Central memory CD8-positive, alpha-beta T cell (primary cell): ENCODE measurements at regions not wholly inside any gene's neighbourhood (a gene's known extent, or its start where the extent isn't known, plus 50 kb on each side); places are given as distances from the start of the nearest gene placed in this dataset.
A peak's percentile ranks its signal among the peaks of the same experiment; 100 is the strongest.

Experiments
- ATAC-seq: fragments of 150-1000 bp; cut with Tn5 transposase; replicated peaks from 2 replicates; pipeline ENCODE4 v1.10.0; 2022; ENCODE audit warnings: mild to moderate bottlenecking, moderate FRiP score, moderate number of reproducible peaks; ENCODE audit not compliant: poor library complexity, severe bottlenecking; ENCODE audit errors: extremely low read depth
- DNase-seq, 2 donors: peaks; one replicate each; pipeline ENCODE4 v3.0.0; 2021; ENCODE audit warnings: low spot score in 2 of 2
- H3K27ac Mint-ChIP-seq: one replicate; pipeline ENCODE4 v1.8.0; 2022; ENCODE audit warnings: low read depth, mild to moderate bottlenecking, moderate library complexity, mixed read lengths
- H3K27me3 Mint-ChIP-seq: one replicate; pipeline ENCODE4 v1.8.0; 2022; ENCODE audit warnings: mixed read lengths
- H3K36me3 Mint-ChIP-seq: one replicate; pipeline ENCODE4 v1.8.0; 2022; ENCODE audit warnings: mild to moderate bottlenecking, moderate library complexity, mixed read lengths; ENCODE audit not compliant: insufficient read depth
- H3K4me1 Mint-ChIP-seq: one replicate; pipeline ENCODE4 v1.8.0; 2022; ENCODE audit warnings: mixed read lengths
- H3K4me3 Mint-ChIP-seq: one replicate; pipeline ENCODE4 v1.8.0; 2022; ENCODE audit warnings: mild to moderate bottlenecking, moderate library complexity, mixed read lengths
- H3K9me3 Mint-ChIP-seq: one replicate; pipeline ENCODE4 v1.8.0; 2022; ENCODE audit warnings: mixed read lengths

GRCh38 chr21:17433730-17434129 lies 79.1 kb upstream of the CXADR start:
- no peak for DNase-seq
- H3K27ac Mint-ChIP-seq = no peak overlapping the region
- H3K36me3 Mint-ChIP-seq = no peaks in the 10 kb centered on the region
- no peak overlapping the region for H3K4me3 Mint-ChIP-seq
- no peak for ATAC-seq
- H3K27me3 Mint-ChIP-seq = peaks cover 4% of the 10 kb centered on the region
- no peaks in the 10 kb centered on the region for H3K9me3 Mint-ChIP-seq
- H3K4me1 Mint-ChIP-seq = no peaks in the 10 kb centered on the region

DNA sequence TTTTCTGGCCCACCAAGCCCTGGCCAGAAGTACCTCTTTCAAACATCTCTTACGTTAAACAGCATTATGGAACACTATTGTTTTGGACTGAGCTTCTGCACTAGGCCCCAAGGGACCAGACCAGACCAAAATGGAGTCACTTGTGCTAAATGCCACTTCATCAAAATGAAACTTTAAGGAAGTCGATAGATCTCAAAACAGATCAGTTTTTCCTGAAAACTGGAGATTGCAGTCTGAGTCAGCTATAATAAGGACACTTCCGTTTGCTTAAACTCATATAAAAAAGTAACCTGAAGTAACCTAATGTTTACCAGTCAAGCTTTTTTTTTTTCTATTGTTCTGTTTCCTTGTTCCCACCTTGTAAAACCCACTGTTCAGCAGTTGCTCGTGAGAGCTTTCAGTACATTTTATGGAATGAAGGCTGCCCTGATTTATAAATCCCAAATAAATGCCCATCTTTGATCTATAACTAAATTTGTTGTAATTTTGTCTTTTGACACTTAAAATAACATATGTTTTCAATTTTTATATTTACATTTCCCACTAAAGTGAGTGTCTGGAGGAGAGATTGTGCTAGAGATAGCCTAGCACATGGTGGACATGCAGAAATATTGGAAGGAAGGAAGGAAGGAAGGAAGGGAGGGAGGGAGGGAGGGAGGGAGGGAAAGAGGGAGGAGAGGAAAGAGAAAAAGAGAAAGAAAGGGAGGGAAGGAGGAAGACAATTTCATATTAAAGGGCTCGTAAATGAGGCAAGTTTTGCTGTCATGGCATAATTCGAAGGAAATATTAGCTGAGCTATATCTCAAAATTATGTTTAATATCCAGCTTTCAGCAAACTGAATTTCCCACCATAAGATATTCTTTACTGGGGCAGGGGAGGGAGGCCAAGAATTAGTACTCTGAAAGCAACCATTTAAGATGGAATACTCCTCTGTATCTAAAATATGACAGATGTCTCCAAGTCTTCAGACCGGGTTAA lies 77.0 kb upstream of the CXADR start:
- no peaks in the 10 kb centered on the region for H3K9me3 Mint-ChIP-seq
- no peak for DNase-seq
- no peak overlapping the region for H3K4me3 Mint-ChIP-seq

GRCh38 chr21:17436626-17437111 lies 76.2 kb upstream of the CXADR start:
- ATAC-seq (no peak), DNase-seq (no peak)
- Mint-ChIP-seq H3K27me3 (peaks cover 11% of the 10 kb centered on the region), H3K9me3 (no peaks in the 10 kb centered on the region), H3K36me3 (no peaks in the 10 kb centered on the region), H3K4me1 (no peaks in the 10 kb centered on the region), H3K27ac (no peak overlapping the region), H3K4me3 (no peak overlapping the region)

More for the DNA sequence above, 77.0 kb upstream of the CXADR start:
- Mint-ChIP-seq H3K27ac (no peak overlapping the region), H3K27me3 (peaks cover 11% of the 10 kb centered on the region), H3K36me3 (no peaks in the 10 kb centered on the region), H3K4me1 (no peaks in the 10 kb centered on the region)
- no peak for ATAC-seq

DNA sequence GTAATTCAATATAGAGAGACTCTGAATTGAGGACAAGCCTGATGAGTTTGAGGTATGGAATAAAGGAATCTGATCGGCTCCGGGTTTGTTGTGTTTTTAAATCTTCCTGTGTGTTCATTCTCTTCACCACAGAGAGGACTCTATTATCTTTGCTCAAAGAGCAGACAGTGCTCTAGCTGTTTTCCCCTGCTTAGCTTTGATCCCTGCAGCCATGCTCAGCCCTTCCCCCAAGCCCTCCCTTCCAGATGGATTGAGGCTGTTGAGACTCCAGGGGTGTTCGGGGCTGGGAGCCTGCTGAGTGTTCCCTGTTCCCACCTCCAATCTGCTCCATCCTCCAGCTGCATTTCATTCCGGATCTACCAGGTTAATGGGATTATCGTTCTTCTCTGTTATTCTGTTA lies 74.2 kb upstream of the CXADR start:
- Mint-ChIP-seq H3K4me3 (no peak overlapping the region), H3K27me3 (peaks cover 11% of the 10 kb centered on the region)

GRCh38 chr21:17440969-17441368 lies 71.9 kb upstream of the CXADR start:
- Mint-ChIP-seq H3K27ac (no peak overlapping the region), H3K36me3 (peaks cover 2% of the 10 kb centered on the region), H3K27me3 (peaks cover 11% of the 10 kb centered on the region), H3K4me3 (no peak overlapping the region), H3K9me3 (no peaks in the 10 kb centered on the region), H3K4me1 (no peaks in the 10 kb centered on the region)
- ATAC-seq (no peak), DNase-seq (no peak)

More for the DNA sequence above, 74.2 kb upstream of the CXADR start:
- ATAC-seq = no peak
- Mint-ChIP-seq H3K4me1 (no peaks in the 10 kb centered on the region), H3K36me3 (no peaks in the 10 kb centered on the region), H3K27ac (no peak overlapping the region), H3K9me3 (no peaks in the 10 kb centered on the region)
- DNase-seq = no peak

DNA sequence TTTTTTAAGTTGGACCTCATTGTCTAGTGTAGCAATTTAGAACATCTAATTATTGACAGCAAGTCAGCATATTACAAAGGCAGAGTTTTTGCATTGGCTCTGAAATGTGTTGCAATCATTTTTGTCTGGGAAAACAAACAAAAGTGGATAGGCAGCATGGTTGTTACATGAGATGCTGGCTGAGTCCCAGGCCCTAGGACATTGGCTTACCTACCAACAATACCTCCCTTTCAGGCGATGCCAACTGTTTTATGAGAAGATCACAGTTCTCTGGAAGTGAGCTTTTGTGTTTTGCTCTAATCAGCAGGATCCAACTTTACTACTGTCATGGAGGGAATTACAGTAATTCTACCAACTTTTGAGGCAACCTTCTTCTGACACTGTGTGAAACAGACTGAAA lies 71.5 kb upstream of the CXADR start:
- Mint-ChIP-seq H3K4me3 (no peak overlapping the region), H3K27me3 (peaks cover 11% of the 10 kb centered on the region), H3K9me3 (no peaks in the 10 kb centered on the region), H3K36me3 (peaks cover 2% of the 10 kb centered on the region), H3K27ac (no peak overlapping the region), H3K4me1 (no peaks in the 10 kb centered on the region)
- no peak for DNase-seq
- no peak for ATAC-seq

GRCh38 chr21:17442165-17442564 lies 70.7 kb upstream of the CXADR start:
- ATAC-seq (no peak), DNase-seq (no peak)
- no peak overlapping the region for H3K4me3 Mint-ChIP-seq
- peaks cover 2% of the 10 kb centered on the region for H3K36me3 Mint-ChIP-seq
- no peak overlapping the region for H3K27ac Mint-ChIP-seq
- no peaks in the 10 kb centered on the region for H3K4me1 Mint-ChIP-seq
- no peaks in the 10 kb centered on the region for H3K9me3 Mint-ChIP-seq
- peaks cover 11% of the 10 kb centered on the region for H3K27me3 Mint-ChIP-seq

DNA sequence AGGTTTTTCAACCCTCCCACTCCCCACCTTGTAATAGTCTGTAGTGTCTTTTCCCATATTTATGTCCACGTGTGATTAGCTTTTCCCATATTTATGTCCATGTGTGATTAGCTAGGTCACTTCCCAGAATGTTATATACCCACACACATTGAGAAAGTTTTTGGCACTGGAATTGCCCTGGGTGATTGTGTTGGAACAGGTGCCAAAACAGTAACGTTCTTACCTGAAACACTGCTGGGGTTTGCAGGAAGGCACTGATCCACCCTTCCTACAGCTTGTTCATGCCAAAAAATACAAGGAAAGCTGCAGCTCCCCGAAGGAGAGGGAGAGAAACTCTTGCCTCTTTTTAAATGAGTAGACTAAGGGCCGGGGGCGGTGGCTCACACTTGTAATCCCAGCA lies 68.0 kb upstream of the CXADR start:
- ATAC-seq (no peak), DNase-seq (no peak)
- Mint-ChIP-seq H3K4me3 (no peak overlapping the region), H3K36me3 (peaks cover 2% of the 10 kb centered on the region), H3K27ac (no peak overlapping the region), H3K4me1 (no peaks in the 10 kb centered on the region), H3K27me3 (no peaks in the 10 kb centered on the region), H3K9me3 (no peaks in the 10 kb centered on the region)

GRCh38 chr21:17446737-17447136 lies 66.1 kb upstream of the CXADR start:
- no peaks in the 10 kb centered on the region for H3K4me1 Mint-ChIP-seq
- DNase-seq (no peak), ATAC-seq (no peak)
- no peaks in the 10 kb centered on the region for H3K27me3 Mint-ChIP-seq
- no peaks in the 10 kb centered on the region for H3K9me3 Mint-ChIP-seq
- H3K36me3 Mint-ChIP-seq = peaks cover 2% of the 10 kb centered on the region
- no peak overlapping the region for H3K27ac Mint-ChIP-seq
- H3K4me3 Mint-ChIP-seq = no peak overlapping the region

- Mint-ChIP-seq H3K9me3 (no peaks in the 10 kb centered on the region), H3K36me3 (no peaks in the 10 kb centered on the region), H3K4me3 (no peak overlapping the region), H3K27me3 (no peaks in the 10 kb centered on the region), H3K4me1 (peaks cover 8% of the 10 kb centered on the region), H3K27ac (no peak overlapping the region)
- DNase-seq (no peak), ATAC-seq (no peak)
These were observed 63.1 kb upstream of the CXADR start for GRCh38 chr21:17449701-17450100.

GRCh38 chr21:17451364-17451891 lies 61.4 kb upstream of the CXADR start:
- Mint-ChIP-seq H3K27ac (no peak overlapping the region), H3K9me3 (no peaks in the 10 kb centered on the region), H3K36me3 (no peaks in the 10 kb centered on the region), H3K4me3 (no peak overlapping the region), H3K4me1 (peaks cover 9% of the 10 kb centered on the region), H3K27me3 (no peaks in the 10 kb centered on the region)
- DNase-seq = no peak
- ATAC-seq = no peak

- H3K27ac Mint-ChIP-seq = peak overlapping the region; percentile 51
- H3K4me3 Mint-ChIP-seq = no peak overlapping the region
- H3K9me3 Mint-ChIP-seq = no peaks in the 10 kb centered on the region
- H3K36me3 Mint-ChIP-seq = no peaks in the 10 kb centered on the region
- ATAC-seq (no peak), DNase-seq (no peak)
- H3K27me3 Mint-ChIP-seq = no peaks in the 10 kb centered on the region
- H3K4me1 Mint-ChIP-seq = peaks cover 9% of the 10 kb centered on the region
These were observed 58.4 kb upstream of the CXADR start for GRCh38 chr21:17454315-17455027.
